ENCODE measurements at regions not wholly inside any gene's neighbourhood (a gene's known extent, or its start where the extent isn't known, plus 50 kb on each side); places are given as distances from the start of the nearest gene placed in this dataset.
"Not testable (repeated sequence)": the region's sequence is repeated elsewhere in the genome, so short reads cannot be mapped to it uniquely, and the experiment has no call there.

DNA sequence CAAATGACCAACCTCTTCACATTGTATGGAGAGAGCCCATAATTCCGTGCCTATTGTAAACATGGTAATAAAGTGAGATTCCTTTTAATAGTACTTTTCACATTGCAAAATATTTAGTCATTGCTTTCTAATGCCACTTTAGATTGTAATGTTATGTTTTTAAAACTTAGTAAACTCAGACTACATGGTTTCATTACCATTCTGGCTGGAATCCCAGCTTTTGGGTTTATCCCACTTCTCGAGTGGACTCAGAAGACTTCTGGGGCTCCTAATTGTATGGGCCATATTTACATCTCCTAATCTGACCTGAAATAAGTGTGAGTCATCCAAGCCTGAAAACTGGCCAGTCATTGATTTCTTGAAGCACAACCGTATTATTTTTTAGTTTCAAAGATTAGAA is 217.6 kb downstream of the CAAP1 start:
- H3K36me3 Mint-ChIP-seq (ENCODE audit: insufficient read depth) = no peaks in the 10 kb centered on the region
- peaks cover 0 to 3% of the 10 kb centered on the region in 2 donors for H3K9me3 Mint-ChIP-seq
- DNase-seq (no peak), ATAC-seq (replicated peaks) (no peak)
- H3K27ac Mint-ChIP-seq = no peak overlapping the region
- H3K4me3 Mint-ChIP-seq = no peak overlapping the region
- H3K27me3 Mint-ChIP-seq = no peaks in the 10 kb centered on the region
- no peaks in the 10 kb centered on the region for H3K4me1 Mint-ChIP-seq (ENCODE audit: low read depth in 2 of 2)

- Mint-ChIP-seq H3K36me3 (ENCODE audit: insufficient read depth) (no peaks in the 10 kb centered on the region), H3K27me3 (no peaks in the 10 kb centered on the region), H3K9me3 (peaks cover 0 to 3% of the 10 kb centered on the region in 2 donors), H3K27ac (no peak overlapping the region), H3K4me3 (no peak overlapping the region), H3K4me1 (ENCODE audit: low read depth in 2 of 2) (no peaks in the 10 kb centered on the region)
- DNase-seq (no peak), ATAC-seq (replicated peaks) (no peak)
Measured at GRCh38 chr9:26673261-26673660, 219.3 kb downstream of the CAAP1 start.

DNA sequence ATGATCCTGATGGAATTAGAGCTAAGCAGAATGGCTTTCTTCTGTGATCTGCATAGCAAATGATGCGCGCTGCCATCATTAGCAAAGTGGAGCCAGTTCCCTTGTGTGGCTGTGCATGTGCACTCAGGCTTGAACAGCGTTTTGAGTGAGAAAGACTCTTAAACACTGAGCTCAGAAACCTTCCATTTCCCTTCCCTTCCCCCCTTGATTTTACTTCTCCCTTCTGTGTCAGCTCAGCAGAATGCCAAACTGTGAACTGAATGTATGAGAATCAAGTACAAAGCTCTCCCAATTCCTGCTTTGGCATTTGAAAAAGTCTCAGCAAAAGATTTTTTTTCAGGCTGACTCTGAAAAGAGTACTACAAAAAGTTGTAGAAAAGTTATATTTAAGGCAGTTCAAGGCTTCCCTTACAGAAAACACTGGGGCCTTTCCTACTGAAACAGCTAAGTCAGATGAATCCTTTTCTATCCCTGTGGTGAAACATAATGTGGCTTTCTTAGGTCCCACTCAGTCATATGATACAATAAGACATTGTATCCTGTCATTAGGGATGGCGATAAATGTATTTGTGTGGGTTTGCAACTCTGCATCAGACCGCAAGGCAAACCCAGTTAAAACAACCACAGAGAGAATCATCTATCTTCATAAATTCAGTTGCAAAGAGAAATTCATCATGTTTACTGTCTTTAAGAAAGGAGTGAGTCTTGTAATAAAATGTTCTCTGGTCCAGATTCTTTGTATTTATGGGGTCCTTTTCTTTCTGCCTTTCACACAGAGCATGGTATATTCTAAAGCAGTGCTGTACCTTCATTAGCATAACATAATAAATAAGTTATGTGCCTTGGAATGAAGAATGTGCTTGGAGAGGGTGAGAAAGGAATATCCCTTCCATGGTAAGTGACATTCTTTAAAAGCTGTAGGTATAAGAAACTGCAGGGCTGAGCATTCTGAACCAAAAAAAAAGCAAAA is 222.6 kb downstream of the CAAP1 start:
- Mint-ChIP-seq H3K9me3 (peaks cover 0 to 3% of the 10 kb centered on the region in 2 donors), H3K27me3 (no peaks in the 10 kb centered on the region), H3K27ac (no peak overlapping the region), H3K4me3 (no peak overlapping the region), H3K36me3 (ENCODE audit: insufficient read depth) (no peaks in the 10 kb centered on the region), H3K4me1 (ENCODE audit: low read depth in 2 of 2) (no peaks in the 10 kb centered on the region)
- DNase-seq (no peak), ATAC-seq (replicated peaks) (no peak)

DNA sequence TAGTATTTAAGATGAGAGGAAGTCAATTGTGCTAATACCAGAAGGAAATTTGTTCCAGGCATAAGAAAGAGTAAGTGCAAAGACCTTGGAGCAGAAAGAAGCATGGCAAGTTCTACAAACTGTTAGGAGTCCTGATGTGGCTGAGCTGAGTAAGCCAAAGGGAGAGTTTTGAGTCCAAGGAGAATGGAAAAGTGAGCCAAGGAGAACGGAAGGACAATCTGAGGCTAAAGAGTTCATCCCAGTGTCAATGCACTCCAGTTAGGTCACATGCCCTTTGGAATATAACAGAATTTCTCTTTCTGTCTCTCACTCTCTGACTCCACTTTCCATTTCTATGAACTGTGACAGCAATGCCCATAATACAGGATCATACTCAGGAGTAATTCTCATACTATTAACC is 224.7 kb downstream of the CAAP1 start:
- H3K9me3 Mint-ChIP-seq = no peaks in the 10 kb centered on the region
- no peak overlapping the region for H3K4me3 Mint-ChIP-seq
- H3K4me1 Mint-ChIP-seq (ENCODE audit: low read depth in 2 of 2) = no peaks in the 10 kb centered on the region
- no peak overlapping the region for H3K27ac Mint-ChIP-seq
- no peaks in the 10 kb centered on the region for H3K27me3 Mint-ChIP-seq
- no peak for ATAC-seq (replicated peaks)
- no peak for DNase-seq
- H3K36me3 Mint-ChIP-seq (ENCODE audit: insufficient read depth) = no peaks in the 10 kb centered on the region

DNA sequence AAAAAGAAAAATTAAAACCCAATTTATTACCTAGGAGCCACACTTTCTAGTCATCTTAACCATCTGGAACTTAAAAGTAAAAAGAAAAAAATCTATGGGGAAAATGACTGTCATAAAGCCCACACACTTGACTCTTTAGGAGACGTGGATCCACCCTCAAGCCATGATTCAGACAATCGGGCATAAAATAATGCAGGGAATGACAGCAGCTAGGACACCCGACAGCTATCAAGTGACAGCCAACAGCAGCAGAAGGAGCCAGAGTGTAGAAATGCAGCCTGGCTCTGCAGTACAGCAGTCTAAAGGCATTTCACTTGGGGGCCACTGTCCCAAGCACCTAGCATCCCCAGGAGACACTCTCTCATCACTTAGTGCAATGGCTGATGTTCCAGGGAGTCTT is 226.9 kb downstream of the CAAP1 start:
- Mint-ChIP-seq H3K27ac (no peak overlapping the region), H3K4me1 (ENCODE audit: low read depth in 2 of 2) (no peaks in the 10 kb centered on the region), H3K36me3 (ENCODE audit: insufficient read depth) (no peaks in the 10 kb centered on the region), H3K9me3 (peaks cover 0 to 1% of the 10 kb centered on the region in 2 donors), H3K27me3 (no peaks in the 10 kb centered on the region), H3K4me3 (no peak overlapping the region)
- no peak for DNase-seq
- ATAC-seq (replicated peaks) = no peak

DNA sequence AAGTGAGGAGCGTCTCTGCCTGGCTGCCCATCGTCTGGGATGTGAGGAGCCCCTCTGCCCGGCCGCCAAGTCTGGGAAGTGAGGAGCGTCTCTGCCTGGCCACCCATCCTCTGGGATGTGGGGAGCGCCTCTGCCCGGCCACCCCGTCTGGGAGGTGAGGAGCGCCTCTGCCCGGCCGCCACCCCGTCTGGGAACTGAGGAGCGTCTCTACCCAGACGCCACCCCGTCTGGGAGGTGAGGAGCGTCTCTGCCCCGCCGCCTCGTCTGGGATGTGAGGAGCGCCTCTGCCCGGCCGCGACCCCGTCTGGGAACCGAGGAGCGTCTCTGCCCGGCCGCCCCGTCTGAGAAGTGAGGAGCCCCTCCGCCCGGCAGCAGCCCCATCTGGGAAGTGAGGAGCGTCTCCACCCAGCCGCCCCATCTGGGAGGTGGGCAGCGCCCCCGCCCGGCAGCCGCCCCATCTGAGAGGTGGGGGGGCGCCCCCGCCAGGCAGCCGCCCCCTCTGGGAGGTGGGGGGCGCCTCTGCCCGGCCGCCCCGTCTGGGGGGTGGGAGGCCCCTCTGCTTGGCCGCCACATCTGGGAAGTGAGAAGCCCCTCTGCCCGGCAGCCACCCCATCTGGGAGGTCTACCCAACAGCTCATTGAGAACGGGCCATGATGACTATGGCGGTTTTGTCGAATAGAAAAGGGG is 228.4 kb downstream of the CAAP1 start:
- not testable (repeated sequence) for H3K27ac Mint-ChIP-seq; DNase-seq; ATAC-seq (replicated peaks); H3K4me3 Mint-ChIP-seq; H3K27me3 Mint-ChIP-seq; H3K36me3 Mint-ChIP-seq (ENCODE audit: insufficient read depth); H3K9me3 Mint-ChIP-seq; H3K4me1 Mint-ChIP-seq (ENCODE audit: low read depth in 2 of 2)

DNA sequence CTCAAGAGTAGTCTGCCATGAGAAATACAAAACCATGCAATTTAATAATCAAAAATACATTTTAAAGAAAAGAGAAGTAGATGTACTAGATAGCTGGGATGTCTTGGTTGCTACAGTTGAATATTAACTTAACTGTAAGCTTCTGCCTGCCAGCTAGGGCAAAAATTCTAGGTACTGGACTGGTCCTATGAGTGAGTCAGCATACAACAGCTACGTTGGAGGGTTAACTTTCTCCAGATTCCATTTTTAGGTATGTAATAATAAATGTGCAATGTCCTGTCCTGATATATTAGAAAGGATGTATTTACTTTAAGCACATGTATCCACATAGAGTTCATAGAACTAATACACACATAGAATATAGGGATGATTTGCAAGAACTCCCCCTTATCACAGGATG is 230.1 kb downstream of the CAAP1 start:
- no peaks in the 10 kb centered on the region for H3K4me1 Mint-ChIP-seq (ENCODE audit: low read depth in 2 of 2)
- no peak for DNase-seq
- H3K9me3 Mint-ChIP-seq = peaks cover 0 to 4% of the 10 kb centered on the region in 2 donors
- H3K27ac Mint-ChIP-seq = no peak overlapping the region
- H3K36me3 Mint-ChIP-seq (ENCODE audit: insufficient read depth) = no peaks in the 10 kb centered on the region
- no peaks in the 10 kb centered on the region for H3K27me3 Mint-ChIP-seq
- no peak overlapping the region for H3K4me3 Mint-ChIP-seq
- ATAC-seq (replicated peaks) = no peak

DNA sequence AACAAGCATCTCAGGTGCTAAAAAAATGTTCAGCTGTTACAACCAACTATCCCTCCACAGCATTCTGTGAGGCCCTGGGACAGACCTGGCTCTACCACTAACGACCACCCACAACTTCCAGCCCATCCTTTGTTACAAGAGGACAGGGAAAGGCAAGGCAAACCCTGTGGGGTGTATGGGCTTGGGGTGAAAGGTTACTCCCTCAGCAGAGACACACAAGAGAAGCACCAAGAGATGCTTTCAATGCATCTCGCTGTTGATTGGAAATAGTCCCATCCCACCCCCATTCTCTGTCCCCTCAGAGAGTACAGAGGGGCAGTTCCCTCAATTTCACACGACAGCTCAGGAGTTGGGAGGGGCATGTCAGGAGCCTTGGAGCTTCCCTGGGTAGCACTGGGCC is 234.1 kb downstream of the CAAP1 start:
- ATAC-seq (replicated peaks) (no peak), DNase-seq (no peak)
- H3K27ac Mint-ChIP-seq = no peak overlapping the region
- peaks cover 0 to 4% of the 10 kb centered on the region in 2 donors for H3K9me3 Mint-ChIP-seq
- H3K27me3 Mint-ChIP-seq = no peaks in the 10 kb centered on the region
- H3K4me3 Mint-ChIP-seq = no peak overlapping the region
- H3K4me1 Mint-ChIP-seq (ENCODE audit: low read depth in 2 of 2) = no peaks in the 10 kb centered on the region
- no peaks in the 10 kb centered on the region for H3K36me3 Mint-ChIP-seq (ENCODE audit: insufficient read depth)

DNA sequence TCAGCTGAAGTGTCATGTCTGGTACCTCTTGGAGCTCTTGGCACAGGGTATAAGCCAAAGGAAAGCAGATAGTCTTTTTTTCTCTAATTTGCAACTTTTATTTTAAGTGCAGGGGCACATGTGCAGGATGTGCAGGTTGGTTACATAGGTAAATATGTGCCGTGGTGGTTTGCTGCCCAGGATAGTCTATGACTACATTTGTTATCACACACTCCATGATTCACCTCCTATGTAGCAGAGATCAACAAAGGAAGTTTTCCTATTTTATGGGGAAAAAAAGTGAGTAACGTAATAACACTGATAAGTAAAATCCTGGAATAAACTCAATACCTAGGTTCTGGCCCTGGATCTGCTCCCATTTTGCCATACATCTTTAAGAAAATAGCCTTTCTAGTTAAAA is 234.6 kb downstream of the CAAP1 start:
- ATAC-seq (replicated peaks) (no peak), DNase-seq (no peak)
- Mint-ChIP-seq H3K27me3 (no peaks in the 10 kb centered on the region), H3K9me3 (peaks cover 5 to 6% of the 10 kb centered on the region in 2 donors), H3K4me3 (no peak overlapping the region), H3K36me3 (ENCODE audit: insufficient read depth) (peaks cover 3% of the 10 kb centered on the region), H3K27ac (no peak overlapping the region), H3K4me1 (ENCODE audit: low read depth in 2 of 2) (no peaks in the 10 kb centered on the region)

- H3K36me3 Mint-ChIP-seq (ENCODE audit: insufficient read depth) = peaks cover 3% of the 10 kb centered on the region
- H3K4me1 Mint-ChIP-seq (ENCODE audit: low read depth in 2 of 2) = no peaks in the 10 kb centered on the region
- DNase-seq (no peak), ATAC-seq (replicated peaks) (no peak)
- H3K27me3 Mint-ChIP-seq = no peaks in the 10 kb centered on the region
- H3K9me3 Mint-ChIP-seq = peaks cover 9 to 10% of the 10 kb centered on the region in 2 donors
- no peak overlapping the region for H3K27ac Mint-ChIP-seq
- no peak overlapping the region for H3K4me3 Mint-ChIP-seq
Measured at GRCh38 chr9:26656003-26656870, 236.4 kb downstream of the CAAP1 start.

DNA sequence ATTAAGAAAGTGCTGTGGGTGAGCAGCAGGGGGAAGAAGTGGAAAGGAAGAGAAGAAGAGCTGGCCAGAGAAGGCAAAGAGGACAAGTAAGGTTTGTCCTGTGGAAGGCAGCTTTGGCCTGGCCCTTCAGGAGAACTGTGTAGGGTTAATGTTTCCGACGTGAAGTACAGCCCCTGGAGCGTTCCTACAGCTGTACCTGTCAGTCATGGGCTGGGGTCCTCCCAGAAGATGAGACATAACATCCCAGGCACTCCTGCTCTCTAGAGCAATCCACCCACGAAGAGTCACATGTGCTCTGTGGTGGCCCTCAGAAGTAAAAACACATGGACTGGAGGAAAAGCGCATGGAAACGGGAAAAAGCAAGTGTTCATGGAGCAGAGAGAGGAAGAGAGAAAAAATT is 237.4 kb downstream of the CAAP1 start:
- no peaks in the 10 kb centered on the region for H3K27me3 Mint-ChIP-seq
- peaks cover 6 to 10% of the 10 kb centered on the region in 2 donors for H3K9me3 Mint-ChIP-seq
- ATAC-seq (replicated peaks) (no peak), DNase-seq (no peak)
- no peak overlapping the region for H3K27ac Mint-ChIP-seq
- no peak overlapping the region for H3K4me3 Mint-ChIP-seq
- peaks cover 3% of the 10 kb centered on the region for H3K36me3 Mint-ChIP-seq (ENCODE audit: insufficient read depth)
- no peaks in the 10 kb centered on the region for H3K4me1 Mint-ChIP-seq (ENCODE audit: low read depth in 2 of 2)

- Mint-ChIP-seq H3K27ac (no peak overlapping the region), H3K4me1 (ENCODE audit: low read depth in 2 of 2) (no peaks in the 10 kb centered on the region), H3K27me3 (no peaks in the 10 kb centered on the region), H3K36me3 (ENCODE audit: insufficient read depth) (peaks cover 3% of the 10 kb centered on the region), H3K9me3 (peaks cover 6 to 10% of the 10 kb centered on the region in 2 donors), H3K4me3 (no peak overlapping the region)
- DNase-seq = no peak
- ATAC-seq (replicated peaks) = no peak
Measured at GRCh38 chr9:26650325-26650724, 242.3 kb downstream of the CAAP1 start.

DNA sequence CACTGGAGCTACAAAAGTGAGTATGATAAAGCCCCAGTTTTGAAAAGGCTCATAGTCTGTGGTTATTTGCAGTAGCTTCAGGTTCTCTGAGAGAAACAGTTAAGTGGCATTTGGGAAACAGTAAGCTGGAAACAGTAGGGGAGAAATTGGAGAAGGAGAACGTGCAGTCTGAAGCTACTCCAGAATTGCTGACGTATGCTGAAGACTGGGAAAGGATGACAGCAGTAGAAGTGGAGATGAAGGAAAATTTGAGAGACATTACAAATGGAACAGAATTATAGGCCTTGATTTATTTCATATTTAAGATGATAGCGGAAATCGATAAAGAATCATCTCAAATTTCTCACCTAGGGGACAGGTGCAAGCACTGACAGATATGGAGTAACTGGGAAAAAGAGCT is 248.8 kb downstream of the CAAP1 start:
- H3K27me3 Mint-ChIP-seq = no peaks in the 10 kb centered on the region
- H3K27ac Mint-ChIP-seq = no peak overlapping the region
- DNase-seq (no peak), ATAC-seq (replicated peaks) (no peak)
- no peak overlapping the region for H3K4me3 Mint-ChIP-seq
- peaks cover 4 to 15% of the 10 kb centered on the region in 2 donors for H3K9me3 Mint-ChIP-seq
- no peaks in the 10 kb centered on the region for H3K4me1 Mint-ChIP-seq (ENCODE audit: low read depth in 2 of 2)
- no peaks in the 10 kb centered on the region for H3K36me3 Mint-ChIP-seq (ENCODE audit: insufficient read depth)

Data from effector memory CD8-positive, alpha-beta T cell (primary cell).